ENCODE measurements at regions not wholly inside any gene's neighbourhood (a gene's known extent, or its start where the extent isn't known, plus 50 kb on each side); places are given as distances from the start of the nearest gene placed in this dataset.

GRCh38 chr9:12961276-12961809, 186.5 kb downstream of the LURAP1L start:
- no peak for DNase-seq
- no peaks in the 10 kb centered on the region for H3K4me1 ChIP-seq (ENCODE audit: control insufficient read depth in 2 of 2, insufficient read depth in 2 of 2, low read length in 2 of 2)
- Mint-ChIP-seq H3K4me3 (no peak overlapping the region), H3K27ac (no peak overlapping the region), H3K9me3 (ENCODE audit: insufficient read depth) (peaks cover 8% of the 10 kb centered on the region), H3K27me3 (no peaks in the 10 kb centered on the region), H3K4me1 (no peaks in the 10 kb centered on the region)
- no peaks in the 10 kb centered on the region for H3K27me3 ChIP-seq (replicated peaks in 1 of 4; ENCODE audit: control extremely low read depth in 1 of 4, control insufficient read depth in 3 of 4, insufficient read depth in 4 of 4, low read length in 3 of 4)
- WGBS (ENCODE audit: insufficient coverage), result 67% methylated on average over 1 of the region's 2 CpGs
- POLR2A ChIA-PET, result no interaction called here
- no peak overlapping the region for H3K4me3 ChIP-seq (ENCODE audit: control extremely low read depth in 1 of 5, extremely low read depth in 1 of 5, insufficient read depth in 1 of 5, low read depth in 2 of 5, low read length in 4 of 5)
- ATAC-seq (ENCODE audit: low read depth), result no peak
- TF ChIP-seq CTCF (IDR thresholded peaks at IDR 0.05) (no peak), EZH2 (IDR thresholded peaks at IDR 0.05; ENCODE audit: borderline replicate concordance, insufficient read depth, low read depth, low read length, poor library complexity, severe bottlenecking) (no peak)
- intact Hi-C loops (cut with micrococcal nuclease), result no loop called here
- H3K36me3 ChIP-seq (replicated peaks in 1 of 2; ENCODE audit: control extremely low read depth in 1 of 2, control insufficient read depth in 1 of 2, extremely low read depth in 1 of 2, insufficient read depth in 2 of 2, low read length in 1 of 2), result no peaks in the 10 kb centered on the region
- CTCF ChIA-PET, result no interaction called here
- no peak overlapping the region for H3K4me2 ChIP-seq (replicated peaks; ENCODE audit: low read depth, low read length, poor library complexity, severe bottlenecking)
- H4K20me1 ChIP-seq (ENCODE audit: control insufficient read depth, insufficient read depth, low read length, poor library complexity, severe bottlenecking), result no peaks in the 10 kb centered on the region
- no peak overlapping the region for H3K27ac ChIP-seq (ENCODE audit: low read length in 2 of 2)
- H2AFZ ChIP-seq (ENCODE audit: insufficient read depth, low read depth, low read length, poor library complexity, severe bottlenecking), result no peak overlapping the region
- H3K79me2 ChIP-seq (ENCODE audit: control insufficient read depth, insufficient read depth, low read length), result no peaks in the 10 kb centered on the region
- peaks cover 0 to 2% (median 0%) of the 10 kb centered on the region in 3 donors for H3K9me3 ChIP-seq (ENCODE audit: control extremely low read depth in 1 of 3, control insufficient read depth in 2 of 3, insufficient read depth in 1 of 3, low read length in 2 of 3)
- H3K9ac ChIP-seq (ENCODE audit: low read length), result no peak overlapping the region

- Histone ChIP-seq H3K36me3 (replicated peaks in 1 of 2; ENCODE audit: control extremely low read depth in 1 of 2, control insufficient read depth in 1 of 2, extremely low read depth in 1 of 2, insufficient read depth in 2 of 2, low read length in 1 of 2) (no peaks in the 10 kb centered on the region), H3K79me2 (ENCODE audit: control insufficient read depth, insufficient read depth, low read length) (no peaks in the 10 kb centered on the region), H3K27me3 (replicated peaks in 1 of 4; ENCODE audit: control extremely low read depth in 1 of 4, control insufficient read depth in 3 of 4, insufficient read depth in 4 of 4, low read length in 3 of 4) (no peaks in the 10 kb centered on the region), H3K4me3 (ENCODE audit: control extremely low read depth in 1 of 5, extremely low read depth in 1 of 5, insufficient read depth in 1 of 5, low read depth in 2 of 5, low read length in 4 of 5) (no peak overlapping the region), H3K9ac (ENCODE audit: low read length) (no peak overlapping the region), H2AFZ (ENCODE audit: insufficient read depth, low read depth, low read length, poor library complexity, severe bottlenecking) (no peak overlapping the region), H3K27ac (ENCODE audit: low read length in 2 of 2) (no peak overlapping the region), H3K4me1 (ENCODE audit: control insufficient read depth in 2 of 2, insufficient read depth in 2 of 2, low read length in 2 of 2) (no peaks in the 10 kb centered on the region), H4K20me1 (ENCODE audit: control insufficient read depth, insufficient read depth, low read length, poor library complexity, severe bottlenecking) (no peaks in the 10 kb centered on the region), H3K4me2 (replicated peaks; ENCODE audit: low read depth, low read length, poor library complexity, severe bottlenecking) (no peak overlapping the region), H3K9me3 (ENCODE audit: control extremely low read depth in 1 of 3, control insufficient read depth in 2 of 3, insufficient read depth in 1 of 3, low read length in 2 of 3) (peaks cover 0 to 2% (median 0%) of the 10 kb centered on the region in 3 donors)
- no peak overlapping the region for H3K4me3 Mint-ChIP-seq
- no peaks in the 10 kb centered on the region for H3K4me1 Mint-ChIP-seq
- CTCF ChIA-PET, result no interaction called here
- ATAC-seq (ENCODE audit: low read depth), result no peak
- intact Hi-C loops (cut with micrococcal nuclease), result no loop called here
- peaks cover 4% of the 10 kb centered on the region for H3K9me3 Mint-ChIP-seq (ENCODE audit: insufficient read depth)
- H3K27me3 Mint-ChIP-seq, result no peaks in the 10 kb centered on the region
- no peak overlapping the region for H3K27ac Mint-ChIP-seq
- POLR2A ChIA-PET, result no interaction called here
- no peak for TF ChIP-seq EZH2 (IDR thresholded peaks at IDR 0.05; ENCODE audit: borderline replicate concordance, insufficient read depth, low read depth, low read length, poor library complexity, severe bottlenecking)
- no peak for TF ChIP-seq CTCF (IDR thresholded peaks at IDR 0.05)
- DNase-seq, result no peak
Measured at GRCh38 chr9:12963537-12963936, 188.7 kb downstream of the LURAP1L start.

All from B cell (primary cell).